Hepatocyte (in vitro differentiated cells): ENCODE measurements at regions not wholly inside any gene's neighbourhood (a gene's known extent, or its start where the extent isn't known, plus 50 kb on each side); places are given as distances from the start of the nearest gene placed in this dataset.

ENCODE experiments used
- DNase-seq: peaks from one replicate; pipeline ENCODE4 v3.0.0-alpha.2; 2016; ENCODE audit warnings: low spot score
- H2AFZ ChIP-seq: fragments of 200-600 bp; sonication (generic); 2 replicates; pipeline ENCODE4 v1.6.0; 2016; ENCODE audit warnings: antibody characterized with exemption, mild to moderate bottlenecking
- H3K27ac ChIP-seq: fragments of 200-600 bp; sonication (generic); 2 replicates; pipeline ENCODE4 v1.5.1; 2016; ENCODE audit warnings: mild to moderate bottlenecking
- H3K27me3 ChIP-seq: fragments of 200-600 bp; sonication (generic); 2 replicates; pipeline ENCODE4 v1.6.1; 2016
- H3K36me3 ChIP-seq: fragments of 200-600 bp; sonication (generic); replicated peaks from 2 replicates; pipeline ENCODE4 v1.5.1; 2016; ENCODE audit warnings: low read depth; ENCODE audit not compliant: insufficient read depth
- H3K4me1 ChIP-seq: fragments of 200-600 bp; sonication (generic); 2 replicates; pipeline ENCODE4 v1.5.1; 2016; ENCODE audit warnings: mild to moderate bottlenecking, moderate library complexity; ENCODE audit not compliant: insufficient read depth
- H3K4me2 ChIP-seq: fragments of 200-600 bp; sonication (generic); 2 replicates; pipeline ENCODE4 v1.6.0; 2016
- H3K4me3 ChIP-seq: fragments of 200-600 bp; sonication (generic); 2 replicates; pipeline ENCODE4 v1.5.1; 2016; ENCODE audit warnings: mild to moderate bottlenecking
- H3K79me2 ChIP-seq: fragments of 200-600 bp; sonication (generic); 2 replicates; pipeline ENCODE4 v1.6.0; 2017; ENCODE audit warnings: mild to moderate bottlenecking
- H3K9me2 ChIP-seq: fragments of 200-600 bp; sonication (generic); replicated peaks from 2 replicates; pipeline ENCODE4 v1.6.0; 2017; ENCODE audit warnings: mild to moderate bottlenecking; ENCODE audit not compliant: insufficient read depth
- H3K9me3 ChIP-seq: fragments of 200-600 bp; sonication (generic); 2 replicates; pipeline ENCODE4 v1.5.1; 2016; ENCODE audit warnings: low read depth, mild to moderate bottlenecking
- H4K20me1 ChIP-seq: fragments of 200-600 bp; sonication (generic); 2 replicates; pipeline ENCODE4 v1.6.0; 2016; ENCODE audit warnings: mild to moderate bottlenecking; ENCODE audit not compliant: insufficient read depth, poor library complexity, severe bottlenecking
- EZH2 ChIP-seq: fragments of 200-600 bp; sonication (generic); IDR thresholded peaks from 2 replicates; pipeline ENCODE4 v1.6.1; 2016; ENCODE audit warnings: antibody characterized with exemption, mild to moderate bottlenecking, borderline replicate concordance
- EZH2phosphoT487 ChIP-seq: fragments of 200-600 bp; sonication (generic); IDR thresholded peaks from one replicate; pipeline ENCODE4 v1.6.1; 2018; ENCODE audit warnings: antibody characterized with exemption, mild to moderate bottlenecking, low read depth, moderate library complexity; ENCODE audit not compliant: unreplicated experiment, severe bottlenecking
- TF ChIP-seq, protein P1 (sequence below): fragments of 200-600 bp; sonication (generic); IDR thresholded peaks from 2 replicates; pipeline ENCODE4 v1.5.1; 2016; ENCODE audit warnings: antibody characterized with exemption, mild to moderate bottlenecking; ENCODE audit not compliant: poor library complexity

DNA sequence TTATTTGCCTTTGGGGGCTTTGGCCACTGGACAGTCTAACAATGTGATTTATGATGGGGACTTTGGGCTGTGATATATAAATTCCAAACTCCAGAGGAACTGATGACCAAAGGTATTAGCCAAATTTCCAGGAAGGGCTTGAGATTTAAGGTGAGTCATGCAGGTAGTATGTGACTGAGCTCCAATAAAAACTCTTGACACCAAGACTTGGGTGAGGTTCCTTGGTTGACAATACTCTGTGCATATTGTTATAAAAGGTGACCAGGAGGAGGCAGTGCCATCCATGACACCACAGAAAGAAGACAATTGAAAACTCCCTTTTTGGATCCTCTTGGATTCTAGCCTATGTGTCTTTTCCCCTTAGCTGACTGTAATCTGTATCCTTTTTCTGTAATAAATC is 392.7 kb upstream of the LRRC7 start:
- Histone ChIP-seq H3K4me1 (no peaks in the 10 kb centered on the region), H4K20me1 (no peaks in the 10 kb centered on the region), H3K36me3 (no peaks in the 10 kb centered on the region), H3K4me3 (no peak overlapping the region), H3K4me2 (no peak overlapping the region), H3K9me2 (no peaks in the 10 kb centered on the region), H2AFZ (no peak overlapping the region), H3K79me2 (no peaks in the 10 kb centered on the region), H3K27me3 (no peaks in the 10 kb centered on the region), H3K27ac (no peak overlapping the region), H3K9me3 (no peaks in the 10 kb centered on the region)
- TF ChIP-seq EZH2phosphoT487 = no peak
- TF ChIP-seq EZH2 = no peak
- TF ChIP-seq, protein P1, sequence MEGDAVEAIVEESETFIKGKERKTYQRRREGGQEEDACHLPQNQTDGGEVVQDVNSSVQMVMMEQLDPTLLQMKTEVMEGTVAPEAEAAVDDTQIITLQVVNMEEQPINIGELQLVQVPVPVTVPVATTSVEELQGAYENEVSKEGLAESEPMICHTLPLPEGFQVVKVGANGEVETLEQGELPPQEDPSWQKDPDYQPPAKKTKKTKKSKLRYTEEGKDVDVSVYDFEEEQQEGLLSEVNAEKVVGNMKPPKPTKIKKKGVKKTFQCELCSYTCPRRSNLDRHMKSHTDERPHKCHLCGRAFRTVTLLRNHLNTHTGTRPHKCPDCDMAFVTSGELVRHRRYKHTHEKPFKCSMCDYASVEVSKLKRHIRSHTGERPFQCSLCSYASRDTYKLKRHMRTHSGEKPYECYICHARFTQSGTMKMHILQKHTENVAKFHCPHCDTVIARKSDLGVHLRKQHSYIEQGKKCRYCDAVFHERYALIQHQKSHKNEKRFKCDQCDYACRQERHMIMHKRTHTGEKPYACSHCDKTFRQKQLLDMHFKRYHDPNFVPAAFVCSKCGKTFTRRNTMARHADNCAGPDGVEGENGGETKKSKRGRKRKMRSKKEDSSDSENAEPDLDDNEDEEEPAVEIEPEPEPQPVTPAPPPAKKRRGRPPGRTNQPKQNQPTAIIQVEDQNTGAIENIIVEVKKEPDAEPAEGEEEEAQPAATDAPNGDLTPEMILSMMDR = no peak
- DNase-seq = no peak

DNA sequence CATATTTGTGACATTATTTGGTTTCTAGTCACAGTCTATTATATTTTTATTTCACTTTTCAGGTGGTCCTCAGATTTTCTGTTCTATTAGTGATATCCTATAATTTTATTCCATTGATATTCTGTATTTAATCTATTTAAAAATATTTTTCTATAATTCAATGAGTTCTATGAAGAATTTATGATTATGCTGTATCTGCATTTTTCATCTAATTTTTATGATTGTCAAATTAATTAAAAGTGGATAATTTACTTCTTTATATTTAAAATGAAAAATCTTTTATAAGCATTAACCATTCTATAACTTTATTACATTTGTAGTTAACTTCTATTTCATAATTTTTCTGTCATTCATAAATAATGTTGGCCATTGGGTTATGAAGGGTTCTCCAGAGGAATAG is 387.4 kb upstream of the LRRC7 start:
- TF ChIP-seq EZH2phosphoT487 (no peak), EZH2 (no peak)
- TF ChIP-seq, protein P1 = no peak
- H3K36me3 ChIP-seq = no peaks in the 10 kb centered on the region
- H3K4me3 ChIP-seq = no peak overlapping the region
- no peaks in the 10 kb centered on the region for H3K9me3 ChIP-seq
- no peaks in the 10 kb centered on the region for H3K27me3 ChIP-seq
- H2AFZ ChIP-seq = no peak overlapping the region
- no peaks in the 10 kb centered on the region for H3K9me2 ChIP-seq
- H4K20me1 ChIP-seq = no peaks in the 10 kb centered on the region
- H3K4me1 ChIP-seq = no peaks in the 10 kb centered on the region
- no peak overlapping the region for H3K4me2 ChIP-seq
- no peak for DNase-seq
- no peak overlapping the region for H3K27ac ChIP-seq
- H3K79me2 ChIP-seq = no peaks in the 10 kb centered on the region

DNA sequence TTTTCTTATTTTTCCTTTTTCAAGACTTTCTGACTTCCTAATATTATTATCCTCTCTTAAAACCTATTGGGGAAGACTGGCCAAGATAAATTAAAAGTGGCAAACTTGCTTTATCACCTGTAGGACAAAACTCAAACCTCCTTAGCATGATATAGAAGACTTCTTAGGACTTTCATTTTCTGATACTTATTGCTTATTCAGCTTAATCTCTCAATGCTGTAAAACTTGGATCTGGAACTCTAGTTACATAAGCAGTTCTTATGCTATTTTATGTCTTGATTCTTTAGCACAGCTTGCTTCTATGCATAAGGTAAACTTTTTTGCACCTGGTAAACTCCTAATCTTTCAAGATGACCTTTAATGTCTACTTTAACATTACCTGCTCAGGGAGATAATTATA is 382.3 kb upstream of the LRRC7 start:
- Histone ChIP-seq H3K27me3 (no peaks in the 10 kb centered on the region), H3K27ac (no peak overlapping the region), H3K4me3 (no peak overlapping the region), H2AFZ (no peak overlapping the region), H3K4me1 (no peaks in the 10 kb centered on the region), H3K9me2 (no peaks in the 10 kb centered on the region), H3K79me2 (no peaks in the 10 kb centered on the region), H3K36me3 (no peaks in the 10 kb centered on the region), H3K4me2 (no peak overlapping the region), H4K20me1 (no peaks in the 10 kb centered on the region), H3K9me3 (no peaks in the 10 kb centered on the region)
- DNase-seq = no peak
- no peak for TF ChIP-seq EZH2phosphoT487
- TF ChIP-seq, protein P1 = no peak

DNA sequence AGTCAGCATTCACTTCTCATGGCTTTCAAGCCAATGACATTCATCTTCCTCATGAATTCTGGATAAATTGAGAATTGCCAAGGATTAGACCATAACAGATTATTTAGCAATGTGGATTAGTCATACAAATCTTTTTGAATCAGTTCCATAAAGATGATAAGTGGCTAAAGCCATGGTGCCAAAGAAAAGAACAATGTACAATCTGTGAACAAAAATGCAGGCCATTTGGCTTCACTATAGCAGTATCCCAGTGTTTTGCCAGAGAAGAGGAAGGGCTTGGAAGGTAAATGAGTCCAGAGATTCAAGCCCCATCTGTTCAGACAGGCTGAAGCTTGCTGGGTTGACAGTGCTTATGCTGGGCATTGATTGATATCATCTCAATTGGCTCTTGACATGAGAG is 376.4 kb upstream of the LRRC7 start:
- Histone ChIP-seq H3K79me2 (no peaks in the 10 kb centered on the region), H4K20me1 (no peaks in the 10 kb centered on the region), H3K27me3 (no peaks in the 10 kb centered on the region), H3K9me3 (no peaks in the 10 kb centered on the region), H3K4me1 (no peaks in the 10 kb centered on the region), H3K9me2 (no peaks in the 10 kb centered on the region), H3K4me2 (no peak overlapping the region), H2AFZ (no peak overlapping the region), H3K27ac (no peak overlapping the region), H3K4me3 (no peak overlapping the region), H3K36me3 (no peaks in the 10 kb centered on the region)
- DNase-seq = no peak
- TF ChIP-seq, protein P1 = no peak
- no peak for TF ChIP-seq EZH2
- no peak for TF ChIP-seq EZH2phosphoT487
